ENCODE measurements at regions not wholly inside any gene's neighbourhood (a gene's known extent, or its start where the extent isn't known, plus 50 kb on each side); places are given as distances from the start of the nearest gene placed in this dataset.
A peak's percentile ranks its signal among the peaks of the same experiment; 100 is the strongest.
"Not testable (repeated sequence)": the region's sequence is repeated elsewhere in the genome, so short reads cannot be mapped to it uniquely, and the experiment has no call there.

- DNase-seq, result peak in 8 of 58 donors; percentile 0 to 51 (median 8)
These were observed 60.8 kb upstream of the CCDC179 start for GRCh38 chr11:22920939-22921565.

- no peak for DNase-seq
These were observed 62.4 kb upstream of the CCDC179 start for GRCh38 chr11:22922672-22923071.

GRCh38 chr11:22923561-22923960 is 63.3 kb upstream of the CCDC179 start:
- no peak for DNase-seq

- no peak for DNase-seq
These were observed 66.1 kb upstream of the CCDC179 start for GRCh38 chr11:22926341-22926740.

GRCh38 chr11:22927793-22928192 is 67.5 kb upstream of the CCDC179 start:
- no peak for DNase-seq

- no peak for DNase-seq
These were observed 68.1 kb upstream of the CCDC179 start for GRCh38 chr11:22928207-22928917.

GRCh38 chr11:22930816-22931594 is 70.7 kb upstream of the CCDC179 start:
- no peak for DNase-seq

GRCh38 chr11:22938691-22939090 is 78.4 kb upstream of the CCDC179 start:
- no peak for DNase-seq

- DNase-seq, result not testable (repeated sequence)
These were observed 81.3 kb upstream of the CCDC179 start for GRCh38 chr11:22941544-22941943.

- DNase-seq, result peak in 1 of 58 donors; percentile 1
These were observed 97.5 kb upstream of the CCDC179 start for GRCh38 chr11:22957786-22958185.

- DNase-seq, result no peak
These were observed 114.0 kb upstream of the CCDC179 start for GRCh38 chr11:22974251-22974650.

GRCh38 chr11:22976146-22976545 is 115.9 kb upstream of the CCDC179 start:
- no peak for DNase-seq

GRCh38 chr11:22982903-22983302 is 122.6 kb upstream of the CCDC179 start:
- no peak for DNase-seq

GRCh38 chr11:22984045-22984444 is 123.8 kb upstream of the CCDC179 start:
- no peak for DNase-seq

GRCh38 chr11:22989371-22989770 is 129.1 kb upstream of the CCDC179 start:
- no peak for DNase-seq

GRCh38 chr11:22991196-22991595 is 130.9 kb upstream of the CCDC179 start:
- no peak for DNase-seq

- DNase-seq, result no peak
These were observed 146.5 kb upstream of the CCDC179 start for GRCh38 chr11:23006730-23007129.

GRCh38 chr11:23010790-23011335 is 150.6 kb upstream of the CCDC179 start:
- DNase-seq, result no peak

- DNase-seq, result no peak
These were observed 152.7 kb upstream of the CCDC179 start for GRCh38 chr11:23012930-23013329.

GRCh38 chr11:23013509-23013908 is 153.2 kb upstream of the CCDC179 start:
- no peak for DNase-seq

- peak in 13 of 58 donors; percentile 0 to 21 (median 3) for DNase-seq
These were observed 161.1 kb upstream of the CCDC179 start for GRCh38 chr11:23021287-23021863.

- no peak for DNase-seq
These were observed 162.6 kb upstream of the CCDC179 start for GRCh38 chr11:23022854-23023253.
